H9 (cell line): ENCODE measurements at regions not wholly inside any gene's neighbourhood (a gene's known extent, or its start where the extent isn't known, plus 50 kb on each side); places are given as distances from the start of the nearest gene placed in this dataset.

Experiments
- DNase-seq: peaks from one replicate; pipeline ENCODE4 v3.0.0-alpha.2; 2017
- H2AFZ ChIP-seq: one replicate; pipeline ENCODE4 v1.6.1; 2013; ENCODE audit warnings: mild to moderate bottlenecking, low read length, control low read depth, moderate library complexity
- H2AK5ac ChIP-seq: 2 replicates; pipeline ENCODE4 v1.6.1; 2013; ENCODE audit warnings: low read length, control low read depth, mixed read lengths; ENCODE audit not compliant: insufficient read length
- H2BK120ac ChIP-seq: one replicate; pipeline ENCODE4 v1.6.1; 2013; ENCODE audit warnings: low read depth, mild to moderate bottlenecking, low read length, control low read depth, inconsistent platforms; ENCODE audit not compliant: poor library complexity, severe bottlenecking
- H2BK12ac ChIP-seq: 2 replicates; pipeline ENCODE4 v1.6.1; 2013; ENCODE audit warnings: low read length, control low read depth, mixed read lengths, low read depth; ENCODE audit not compliant: insufficient read length
- H2BK15ac ChIP-seq: 2 replicates; pipeline ENCODE4 v1.6.1; 2013; ENCODE audit warnings: low read depth, low read length, control low read depth
- H2BK20ac ChIP-seq: one replicate; pipeline ENCODE4 v1.6.1; 2013; ENCODE audit warnings: low read depth, mild to moderate bottlenecking, low read length, control low read depth, inconsistent platforms; ENCODE audit not compliant: poor library complexity, severe bottlenecking
- H2BK5ac ChIP-seq: 2 replicates; pipeline ENCODE4 v1.6.1; 2013; ENCODE audit warnings: low read length, control low read depth, mixed read lengths; ENCODE audit not compliant: insufficient read length
- H3K14ac ChIP-seq: 2 replicates; pipeline ENCODE4 v1.6.1; 2013; ENCODE audit warnings: low read length, control low read depth; ENCODE audit not compliant: insufficient read depth
- H3K18ac ChIP-seq: 2 replicates; pipeline ENCODE4 v1.6.1; 2013; ENCODE audit warnings: low read depth, mild to moderate bottlenecking, mixed read lengths, low read length, control low read depth; ENCODE audit not compliant: insufficient read length
- H3K23ac ChIP-seq: 2 replicates; pipeline ENCODE4 v1.6.1; 2013; ENCODE audit warnings: low read length, control low read depth, mixed read lengths, low read depth; ENCODE audit not compliant: insufficient read length
- H3K23me2 ChIP-seq: 2 replicates; pipeline ENCODE4 v1.6.1; 2013; ENCODE audit warnings: low read depth, mild to moderate bottlenecking, mixed read lengths, low read length, control low read depth; ENCODE audit not compliant: insufficient read length, poor library complexity, severe bottlenecking
- H3K27ac ChIP-seq: 2 replicates; pipeline ENCODE4 v1.5.1; 2013; ENCODE audit warnings: low read length, control low read depth, mixed read lengths, low read depth; ENCODE audit not compliant: insufficient read length
- H3K27me3 ChIP-seq: 2 replicates; pipeline ENCODE4 v1.6.1; 2013; ENCODE audit warnings: low read length, control low read depth, inconsistent platforms; ENCODE audit not compliant: insufficient read depth
- H3K4ac ChIP-seq: 2 replicates; pipeline ENCODE4 v1.6.1; 2013; ENCODE audit warnings: low read depth, mild to moderate bottlenecking, control low read depth, inconsistent platforms, low read length, moderate library complexity
- H3K4me1 ChIP-seq: 2 replicates; pipeline ENCODE4 v1.6.1; 2013; ENCODE audit warnings: low read length, control low read depth, inconsistent platforms; ENCODE audit not compliant: insufficient read depth
- H3K4me2 ChIP-seq: 2 replicates; pipeline ENCODE4 v1.6.1; 2013; ENCODE audit warnings: low read length, control low read depth, mixed read lengths; ENCODE audit not compliant: insufficient read length, insufficient read depth
- H3K56ac ChIP-seq: 2 replicates; pipeline ENCODE4 v1.6.1; 2013; ENCODE audit warnings: low read depth, mild to moderate bottlenecking, mixed read lengths, low read length, control low read depth; ENCODE audit not compliant: insufficient read length
- H3K79me1 ChIP-seq: 2 replicates; pipeline ENCODE4 v1.6.1; 2013; ENCODE audit warnings: low read depth, mild to moderate bottlenecking, moderate library complexity, low read length, control low read depth, inconsistent platforms; ENCODE audit not compliant: insufficient read depth, poor library complexity, severe bottlenecking
- H3K79me2 ChIP-seq: 2 replicates; pipeline ENCODE4 v1.6.1; 2013; ENCODE audit warnings: low read length, control low read depth, inconsistent platforms; ENCODE audit not compliant: insufficient read depth
- H3K9ac ChIP-seq: 2 replicates; pipeline ENCODE4 v1.6.1; 2013; ENCODE audit warnings: low read length, control low read depth, mixed read lengths; ENCODE audit not compliant: insufficient read length; ENCODE audit errors: extremely low read depth
- H3K9me3 ChIP-seq: one replicate; pipeline ENCODE4 v1.6.1; 2013; ENCODE audit warnings: low read depth, low read length, inconsistent platforms; ENCODE audit not compliant: control insufficient read depth
- H3T11ph ChIP-seq: one replicate; pipeline ENCODE4 v1.6.1; 2013; ENCODE audit warnings: mild to moderate bottlenecking, low read length, control low read depth, inconsistent platforms
- H4K20me1 ChIP-seq: one replicate; pipeline ENCODE4 v1.6.1; 2013; ENCODE audit not compliant: control insufficient read depth, insufficient read length, insufficient read depth
- H4K5ac ChIP-seq: 2 replicates; pipeline ENCODE4 v1.6.1; 2013; ENCODE audit warnings: low read depth, mild to moderate bottlenecking, mixed read lengths, low read length, control low read depth; ENCODE audit not compliant: insufficient read length
- H4K8ac ChIP-seq: replicated peaks from 2 replicates; pipeline ENCODE4 v1.6.1; 2013; ENCODE audit warnings: low read length, control low read depth, mixed read lengths, low read depth; ENCODE audit not compliant: insufficient read length
- H4K91ac ChIP-seq: 2 replicates; pipeline ENCODE4 v1.6.1; 2013; ENCODE audit warnings: low read depth, mild to moderate bottlenecking, moderate library complexity, mixed read lengths, low read length, control low read depth; ENCODE audit not compliant: insufficient read length
- H3K27ac Mint-ChIP-seq, 3 experiments: 2 replicates in 2 of 3; 3 replicates in 1 of 3; pipeline ENCODE4 v1.8.0; 2020 to 2021; ENCODE audit warnings: mixed read lengths in 3 of 3, mild to moderate bottlenecking in 1 of 3, moderate library complexity in 1 of 3
- H3K27me3 Mint-ChIP-seq: 2 replicates; pipeline ENCODE4 v1.8.0; 2021; ENCODE audit warnings: low read depth, mild to moderate bottlenecking, moderate library complexity, mixed read lengths
- H3K36me3 Mint-ChIP-seq, 3 experiments: 2 replicates in 2 of 3; 3 replicates in 1 of 3; pipeline ENCODE4 v1.8.0; 2020 to 2021; ENCODE audit warnings: low read depth in 3 of 3, mixed read lengths in 3 of 3; ENCODE audit not compliant: insufficient read depth in 1 of 3
- H3K4me1 Mint-ChIP-seq, 2 experiments: 2 replicates each; pipeline ENCODE4 v1.8.0; 2020; ENCODE audit warnings: mixed read lengths in 2 of 2
- H3K4me3 Mint-ChIP-seq, 2 experiments: 2 replicates in 1 of 2; 3 replicates in 1 of 2; pipeline ENCODE4 v1.8.0; 2020 to 2021; ENCODE audit warnings: mild to moderate bottlenecking in 2 of 2, mixed read lengths in 2 of 2, moderate library complexity in 1 of 2
- H3K9me3 Mint-ChIP-seq, 2 experiments: 2 replicates in 1 of 2; 3 replicates in 1 of 2; pipeline ENCODE4 v1.8.0; 2020; ENCODE audit warnings: mild to moderate bottlenecking in 2 of 2, mixed read lengths in 2 of 2, moderate library complexity in 1 of 2
- CTCF ChIP-seq: fragments of 200-600 bp; sonication (generic); conservative IDR thresholded peaks from 3 replicates; pipeline ENCODE4 v1.8.0; 2021; ENCODE audit warnings: antibody characterized with exemption, mild to moderate bottlenecking

- Histone ChIP-seq H4K20me1 (no peaks in the 10 kb centered on the region), H2BK12ac (no peak overlapping the region), H3K9me3 (no peaks in the 10 kb centered on the region), H3T11ph (no peak overlapping the region), H3K4ac (no peak overlapping the region), H4K5ac (no peak overlapping the region), H3K4me1 (no peaks in the 10 kb centered on the region), H3K18ac (no peak overlapping the region), H3K23me2 (no peaks in the 10 kb centered on the region), H4K91ac (no peak overlapping the region), H2BK20ac (no peak overlapping the region), H2BK15ac (no peak overlapping the region), H3K56ac (no peak overlapping the region), H3K4me2 (no peak overlapping the region), H3K9ac (no peak overlapping the region), H2BK120ac (no peak overlapping the region), H2AFZ (no peak overlapping the region), H2AK5ac (no peak overlapping the region), H2BK5ac (no peak overlapping the region), H3K27ac (no peak overlapping the region), H3K79me1 (no peaks in the 10 kb centered on the region), H4K8ac (no peak overlapping the region), H3K27me3 (no peaks in the 10 kb centered on the region), H3K23ac (no peak overlapping the region), H3K79me2 (no peaks in the 10 kb centered on the region), H3K14ac (no peak overlapping the region)
- no peak for DNase-seq
- Mint-ChIP-seq H3K27me3 (no peaks in the 10 kb centered on the region), H3K4me3 (no peak overlapping the region), H3K27ac (no peak overlapping the region), H3K9me3 (peaks cover 6 to 8% of the 10 kb centered on the region in 2 experiments; a peak in 3 of 5 replicates), H3K36me3 (peaks cover 0 to 10% (median 1%) of the 10 kb centered on the region in 3 experiments; a peak in 3 of 7 replicates), H3K4me1 (no peaks in the 10 kb centered on the region)
- no peak for TF ChIP-seq CTCF
Observed at GRCh38 chr6:112450663-112451062, 103.5 kb downstream of the RFPL4B start.
